ENCODE measurements at regions not wholly inside any gene's neighbourhood (a gene's known extent, or its start where the extent isn't known, plus 50 kb on each side); places are given as distances from the start of the nearest gene placed in this dataset.

DNA sequence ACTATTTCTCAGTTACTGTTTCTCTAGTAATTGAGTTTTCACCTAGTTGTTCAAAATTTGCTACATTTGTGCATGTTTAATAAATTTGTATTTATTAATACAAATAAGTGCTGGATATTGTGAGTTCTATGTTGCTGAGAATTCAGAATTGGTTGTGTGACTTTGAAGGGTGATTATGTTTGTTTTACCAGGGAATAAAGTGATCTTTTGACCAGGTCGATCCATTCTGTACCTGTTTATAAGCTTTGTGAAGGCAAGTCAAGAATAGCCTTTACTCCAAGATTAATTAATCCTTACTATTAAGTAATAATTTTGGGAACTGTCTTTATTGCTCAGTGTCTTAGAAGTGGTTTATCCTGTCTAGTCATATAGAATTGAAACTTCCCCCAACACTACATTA is 230.0 kb upstream of the GYPC start:
- Histone ChIP-seq H3K27me3 (replicated peaks in 1 of 4; ENCODE audit: control extremely low read depth in 1 of 4, control insufficient read depth in 3 of 4, insufficient read depth in 4 of 4, low read length in 3 of 4) (no peaks in the 10 kb centered on the region), H3K9ac (ENCODE audit: low read length) (no peak overlapping the region), H3K27ac (ENCODE audit: low read length in 2 of 2) (no peak overlapping the region), H3K4me3 (ENCODE audit: control extremely low read depth in 1 of 5, extremely low read depth in 1 of 5, insufficient read depth in 1 of 5, low read depth in 2 of 5, low read length in 4 of 5) (no peak overlapping the region), H2AFZ (ENCODE audit: insufficient read depth, low read depth, low read length, poor library complexity, severe bottlenecking) (no peak overlapping the region), H3K36me3 (replicated peaks in 1 of 2; ENCODE audit: control extremely low read depth in 1 of 2, control insufficient read depth in 1 of 2, extremely low read depth in 1 of 2, insufficient read depth in 2 of 2, low read length in 1 of 2) (no peaks in the 10 kb centered on the region), H3K79me2 (ENCODE audit: control insufficient read depth, insufficient read depth, low read length) (no peaks in the 10 kb centered on the region), H3K9me3 (ENCODE audit: control extremely low read depth in 1 of 3, control insufficient read depth in 2 of 3, insufficient read depth in 1 of 3, low read length in 2 of 3) (peaks cover 0 to 2% (median 0%) of the 10 kb centered on the region in 3 donors), H3K4me1 (ENCODE audit: control insufficient read depth in 2 of 2, insufficient read depth in 2 of 2, low read length in 2 of 2) (no peaks in the 10 kb centered on the region), H4K20me1 (ENCODE audit: control insufficient read depth, insufficient read depth, low read length, poor library complexity, severe bottlenecking) (no peaks in the 10 kb centered on the region), H3K4me2 (replicated peaks; ENCODE audit: low read depth, low read length, poor library complexity, severe bottlenecking) (no peak overlapping the region)
- H3K4me3 Mint-ChIP-seq: no peak overlapping the region
- TF ChIP-seq EZH2 (IDR thresholded peaks at IDR 0.05; ENCODE audit: borderline replicate concordance, insufficient read depth, low read depth, low read length, poor library complexity, severe bottlenecking): no peak
- TF ChIP-seq, protein P1, sequence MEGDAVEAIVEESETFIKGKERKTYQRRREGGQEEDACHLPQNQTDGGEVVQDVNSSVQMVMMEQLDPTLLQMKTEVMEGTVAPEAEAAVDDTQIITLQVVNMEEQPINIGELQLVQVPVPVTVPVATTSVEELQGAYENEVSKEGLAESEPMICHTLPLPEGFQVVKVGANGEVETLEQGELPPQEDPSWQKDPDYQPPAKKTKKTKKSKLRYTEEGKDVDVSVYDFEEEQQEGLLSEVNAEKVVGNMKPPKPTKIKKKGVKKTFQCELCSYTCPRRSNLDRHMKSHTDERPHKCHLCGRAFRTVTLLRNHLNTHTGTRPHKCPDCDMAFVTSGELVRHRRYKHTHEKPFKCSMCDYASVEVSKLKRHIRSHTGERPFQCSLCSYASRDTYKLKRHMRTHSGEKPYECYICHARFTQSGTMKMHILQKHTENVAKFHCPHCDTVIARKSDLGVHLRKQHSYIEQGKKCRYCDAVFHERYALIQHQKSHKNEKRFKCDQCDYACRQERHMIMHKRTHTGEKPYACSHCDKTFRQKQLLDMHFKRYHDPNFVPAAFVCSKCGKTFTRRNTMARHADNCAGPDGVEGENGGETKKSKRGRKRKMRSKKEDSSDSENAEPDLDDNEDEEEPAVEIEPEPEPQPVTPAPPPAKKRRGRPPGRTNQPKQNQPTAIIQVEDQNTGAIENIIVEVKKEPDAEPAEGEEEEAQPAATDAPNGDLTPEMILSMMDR (IDR thresholded peaks at IDR 0.05): no peak
- intact Hi-C loops (cut with micrococcal nuclease): no loop called here
- H3K27ac Mint-ChIP-seq: no peak overlapping the region
- H3K4me1 Mint-ChIP-seq: no peaks in the 10 kb centered on the region
- peaks cover 2% of the 10 kb centered on the region for H3K9me3 Mint-ChIP-seq (ENCODE audit: insufficient read depth)
- ChIA-PET POLR2A (no interaction called here), CTCF (no interaction called here)
- peaks cover 10% of the 10 kb centered on the region for H3K27me3 Mint-ChIP-seq
- no peak for DNase-seq
- no peak for ATAC-seq (ENCODE audit: low read depth)
- WGBS (ENCODE audit: insufficient coverage): no CpG with 5 or more reads among the region's 1 CpG

GRCh38 chr2:126429103-126429502 is 226.9 kb upstream of the GYPC start:
- Mint-ChIP-seq H3K9me3 (ENCODE audit: insufficient read depth) (no peaks in the 10 kb centered on the region), H3K27ac (no peak overlapping the region), H3K27me3 (peaks cover 3% of the 10 kb centered on the region), H3K4me1 (no peaks in the 10 kb centered on the region), H3K4me3 (no peak overlapping the region)
- no peaks in the 10 kb centered on the region for H4K20me1 ChIP-seq (ENCODE audit: control insufficient read depth, insufficient read depth, low read length, poor library complexity, severe bottlenecking)
- DNase-seq (no peak), ATAC-seq (ENCODE audit: low read depth) (no peak)
- no peaks in the 10 kb centered on the region for H3K79me2 ChIP-seq (ENCODE audit: control insufficient read depth, insufficient read depth, low read length)
- H3K4me3 ChIP-seq (ENCODE audit: control extremely low read depth in 1 of 5, extremely low read depth in 1 of 5, insufficient read depth in 1 of 5, low read depth in 2 of 5, low read length in 4 of 5): no peak overlapping the region
- H3K36me3 ChIP-seq (replicated peaks in 1 of 2; ENCODE audit: control extremely low read depth in 1 of 2, control insufficient read depth in 1 of 2, extremely low read depth in 1 of 2, insufficient read depth in 2 of 2, low read length in 1 of 2): no peaks in the 10 kb centered on the region
- H3K4me2 ChIP-seq (replicated peaks; ENCODE audit: low read depth, low read length, poor library complexity, severe bottlenecking): no peak overlapping the region
- TF ChIP-seq, protein P1 (IDR thresholded peaks at IDR 0.05): no peak
- no peak for TF ChIP-seq EZH2 (IDR thresholded peaks at IDR 0.05; ENCODE audit: borderline replicate concordance, insufficient read depth, low read depth, low read length, poor library complexity, severe bottlenecking)
- no peak overlapping the region for H2AFZ ChIP-seq (ENCODE audit: insufficient read depth, low read depth, low read length, poor library complexity, severe bottlenecking)
- no peak overlapping the region for H3K9ac ChIP-seq (ENCODE audit: low read length)
- no peaks in the 10 kb centered on the region for H3K4me1 ChIP-seq (ENCODE audit: control insufficient read depth in 2 of 2, insufficient read depth in 2 of 2, low read length in 2 of 2)
- intact Hi-C loops (cut with micrococcal nuclease): no loop called here
- no peak overlapping the region for H3K27ac ChIP-seq (ENCODE audit: low read length in 2 of 2)
- CTCF ChIA-PET: no interaction called here
- H3K9me3 ChIP-seq (ENCODE audit: control extremely low read depth in 1 of 3, control insufficient read depth in 2 of 3, insufficient read depth in 1 of 3, low read length in 2 of 3): peaks cover 0 to 1% (median 0%) of the 10 kb centered on the region in 3 donors
- POLR2A ChIA-PET: no interaction called here
- no peaks in the 10 kb centered on the region for H3K27me3 ChIP-seq (replicated peaks in 1 of 4; ENCODE audit: control extremely low read depth in 1 of 4, control insufficient read depth in 3 of 4, insufficient read depth in 4 of 4, low read length in 3 of 4)
